Lung microvascular endothelial cell (primary cell): ENCODE measurements at regions not wholly inside any gene's neighbourhood (a gene's known extent, or its start where the extent isn't known, plus 50 kb on each side); places are given as distances from the start of the nearest gene placed in this dataset.
"Not testable (repeated sequence)": the region's sequence is repeated elsewhere in the genome, so short reads cannot be mapped to it uniquely, and the experiment has no call there.

Source experiments
- DNase-seq, 2 donors: peaks; one replicate each; pipeline versions ENCODE4 v3.0.0 to v3.0.0-alpha.2; 2010; ENCODE audit warnings: low read depth in 2 of 2

DNA sequence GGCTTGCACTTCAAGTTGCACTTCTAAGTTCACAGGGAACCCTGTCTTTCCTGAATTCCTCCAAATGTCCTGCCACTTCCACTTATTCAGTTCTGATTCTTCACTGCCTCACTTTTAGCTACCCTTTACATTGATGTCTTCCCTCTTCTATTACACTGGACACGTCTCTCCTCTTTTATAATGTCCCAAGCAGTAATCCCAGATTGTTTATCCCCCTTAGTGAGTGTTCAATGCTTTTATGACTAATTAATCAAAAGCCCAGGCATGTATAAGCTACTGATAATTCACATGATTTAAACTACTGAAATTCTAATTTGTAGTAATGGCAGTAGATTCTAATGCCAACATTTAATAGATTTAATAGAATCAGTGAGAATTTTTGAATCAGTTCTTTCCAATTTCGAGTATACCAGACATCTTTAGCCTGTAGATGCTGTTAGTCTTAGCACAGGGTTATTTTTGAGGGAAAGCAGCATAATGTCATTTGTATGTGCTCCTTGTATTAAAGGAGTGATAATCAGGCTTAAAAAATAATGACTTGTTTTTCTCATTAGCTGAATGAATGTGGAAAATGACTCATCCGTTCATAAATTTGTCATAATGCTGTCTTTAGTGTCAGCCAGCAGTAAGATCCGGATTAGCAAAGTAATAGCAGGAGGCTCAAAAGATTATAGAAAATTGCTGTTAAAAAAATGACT lies 703.1 kb downstream of the CENPC start:
- DNase-seq: no peak

DNA sequence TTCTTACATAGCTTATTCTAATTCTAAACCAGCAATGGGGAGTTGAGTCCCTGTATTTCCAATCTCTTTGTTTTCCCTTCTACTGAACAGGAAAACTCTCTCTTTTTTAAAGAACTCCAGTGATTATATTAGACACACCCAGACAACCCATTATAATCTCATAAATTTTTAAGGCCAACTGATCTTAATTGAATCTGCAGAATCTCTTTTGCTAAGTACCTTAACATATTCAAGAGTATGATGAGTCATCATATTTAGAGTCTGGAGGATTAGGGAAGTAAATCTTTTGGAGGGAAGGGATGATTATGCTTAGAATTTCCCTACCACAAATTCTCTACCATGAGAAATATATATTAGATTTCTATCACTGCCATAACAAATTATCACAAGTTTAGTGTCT lies 705.1 kb downstream of the CENPC start:
- DNase-seq: no peak

DNA sequence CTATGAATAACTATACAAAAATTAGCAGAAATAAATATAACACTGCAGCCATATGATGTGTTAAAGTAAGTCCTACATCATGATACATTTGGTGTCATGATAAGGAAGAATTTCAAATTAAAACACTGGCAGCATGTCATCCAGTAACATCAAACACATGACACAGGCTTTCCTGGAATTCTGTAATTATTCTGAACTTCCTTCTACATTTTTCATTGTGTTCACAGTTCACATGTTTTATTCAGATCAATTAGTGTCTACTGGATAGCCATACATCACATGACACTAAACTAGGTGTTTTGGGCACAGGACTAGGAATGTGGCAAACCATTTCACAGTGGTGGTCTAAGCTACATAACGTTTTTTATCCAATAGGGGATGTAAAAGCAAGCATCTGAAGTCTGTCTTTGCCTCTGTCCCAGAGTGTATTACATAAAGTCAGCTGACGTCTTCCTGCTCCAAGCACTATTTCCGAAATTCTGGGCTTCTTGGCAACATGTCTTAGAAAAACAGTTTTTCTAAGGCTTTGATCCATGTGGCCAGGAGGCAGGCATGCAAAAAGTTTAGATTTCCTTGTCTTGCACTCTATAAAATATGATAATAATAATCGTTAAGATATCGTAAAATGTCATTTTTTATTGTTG lies 707.9 kb downstream of the CENPC start:
- no peak for DNase-seq

DNA sequence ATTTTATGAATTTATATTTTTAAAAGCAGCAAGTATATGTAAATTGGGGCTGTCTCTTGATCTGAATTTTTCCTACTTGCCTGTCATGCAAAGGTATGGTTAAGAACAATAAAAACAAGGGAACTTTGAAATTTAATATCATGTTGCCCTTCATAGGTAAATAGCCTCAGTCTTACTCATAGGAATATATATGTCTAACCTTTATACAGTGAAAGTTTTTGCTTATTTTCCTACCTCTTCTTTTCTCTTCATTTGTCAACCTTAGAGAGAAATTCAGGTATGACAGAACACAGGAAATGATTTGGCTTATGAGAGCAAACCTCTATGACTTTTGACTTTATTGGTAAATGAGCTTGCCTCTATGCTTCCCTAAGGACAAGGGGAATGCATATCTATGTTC lies 716.0 kb downstream of the CENPC start:
- no peak for DNase-seq

DNA sequence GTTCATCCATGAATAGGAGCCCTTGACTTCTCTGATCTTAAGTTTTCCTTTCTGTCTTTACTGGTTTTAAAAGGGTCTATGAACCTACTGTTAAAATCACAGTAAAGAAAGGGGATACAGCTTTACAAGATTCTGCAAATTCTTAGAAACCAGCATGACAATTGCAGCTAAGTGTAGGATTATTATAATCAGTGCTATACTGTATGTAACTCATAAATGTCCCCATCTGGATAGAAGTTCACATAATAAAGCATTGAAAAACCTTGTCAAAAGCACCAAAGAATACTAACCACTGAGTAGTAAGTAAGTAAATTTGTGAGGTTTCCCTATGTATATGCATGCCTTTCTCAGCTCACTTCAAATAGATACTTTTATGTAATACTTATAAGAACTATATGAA lies 724.6 kb downstream of the CENPC start:
- no peak for DNase-seq

DNA sequence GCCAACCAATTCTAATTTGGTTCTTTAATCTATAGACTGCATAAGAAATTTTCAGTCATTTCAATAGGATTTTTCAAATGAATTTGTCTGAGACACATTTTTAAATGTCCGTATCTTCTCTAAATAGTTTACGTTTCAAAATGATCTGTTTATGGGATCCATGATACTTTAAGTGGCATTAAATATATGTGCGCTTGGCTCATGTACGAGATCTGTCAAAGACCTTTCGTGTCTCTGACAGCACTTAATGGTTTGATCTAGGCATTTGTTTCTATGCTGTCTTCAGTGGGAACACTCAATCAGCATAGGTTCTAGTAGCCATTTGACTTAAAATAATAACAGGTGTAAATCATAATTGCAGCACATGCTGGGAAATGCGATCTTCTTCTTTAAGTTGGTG lies 731.0 kb downstream of the CENPC start:
- DNase-seq: no peak

DNA sequence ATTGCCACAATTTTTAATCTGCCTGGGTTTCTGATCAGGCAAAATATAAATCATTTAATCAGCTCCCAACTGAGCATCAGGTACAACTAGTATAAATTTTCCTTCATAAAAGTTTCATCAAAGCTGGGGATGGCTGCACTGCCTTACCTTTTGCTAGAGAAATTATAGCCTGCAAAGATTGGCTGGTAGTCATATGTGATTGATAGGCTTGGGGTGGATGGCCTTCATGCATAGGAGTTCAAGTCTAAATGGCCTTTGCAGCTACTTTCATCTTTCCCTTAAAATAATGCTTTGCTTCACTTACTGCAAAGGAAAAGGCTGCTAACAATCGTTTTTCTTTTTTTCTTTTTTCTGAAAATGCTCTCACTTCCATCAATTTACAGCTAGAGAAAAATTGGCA lies 739.7 kb downstream of the CENPC start:
- no peak for DNase-seq

DNA sequence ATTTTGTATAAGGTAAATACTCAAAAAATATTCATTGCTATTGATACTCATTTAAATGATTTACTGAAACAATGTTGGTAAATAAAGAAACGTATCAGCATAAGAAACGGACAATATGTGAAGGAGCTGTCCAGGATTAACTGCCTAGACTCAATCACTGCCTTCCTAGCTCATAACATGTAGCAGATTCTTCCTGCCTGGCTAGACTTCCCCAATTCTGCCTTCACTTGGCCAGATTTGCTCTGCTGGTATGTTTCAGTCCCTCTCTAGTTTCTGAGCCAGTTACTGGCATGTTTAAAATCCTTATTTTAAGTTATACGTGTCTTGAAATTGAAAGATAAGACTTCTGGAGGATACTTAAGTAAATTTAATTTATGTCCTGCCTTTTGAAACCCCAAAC lies 740.3 kb downstream of the CENPC start:
- DNase-seq: no peak

DNA sequence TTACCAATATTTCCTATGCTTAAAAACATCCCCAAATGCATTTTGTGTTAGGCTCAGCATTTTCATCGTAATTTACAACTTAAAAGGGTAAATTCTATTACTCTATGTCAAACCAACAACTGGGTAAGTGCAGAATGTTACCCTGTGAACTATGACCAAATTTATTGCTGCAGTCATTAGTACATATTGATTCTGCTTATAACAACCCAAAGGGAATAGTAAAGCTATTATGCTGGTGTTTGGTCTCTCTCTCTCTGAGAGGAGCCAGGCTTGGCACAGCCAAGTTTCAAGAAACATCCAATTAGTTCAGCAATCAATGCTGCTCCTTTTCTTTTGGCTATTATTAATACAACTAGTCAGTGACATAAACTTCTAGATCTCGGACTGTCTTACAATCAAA lies 747.7 kb downstream of the CENPC start:
- no peak for DNase-seq

DNA sequence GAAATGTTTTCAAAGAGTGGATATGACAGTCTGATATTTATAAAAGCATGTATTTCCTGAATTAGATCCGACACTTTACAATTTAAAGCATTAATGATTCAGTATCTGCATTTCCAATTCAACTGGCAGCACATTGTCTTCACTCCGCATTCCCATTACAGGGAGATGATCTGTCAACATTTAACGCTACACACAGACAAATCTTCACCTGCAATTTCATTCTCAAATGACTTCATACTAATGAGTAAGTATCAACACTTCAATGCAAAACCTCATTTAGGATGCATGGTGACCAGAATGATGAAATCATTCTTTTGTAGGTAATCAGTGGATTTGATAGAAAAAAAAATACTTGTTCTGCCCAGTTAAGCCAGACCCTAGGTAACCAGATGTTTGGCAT lies 749.6 kb downstream of the CENPC start:
- no peak for DNase-seq

DNA sequence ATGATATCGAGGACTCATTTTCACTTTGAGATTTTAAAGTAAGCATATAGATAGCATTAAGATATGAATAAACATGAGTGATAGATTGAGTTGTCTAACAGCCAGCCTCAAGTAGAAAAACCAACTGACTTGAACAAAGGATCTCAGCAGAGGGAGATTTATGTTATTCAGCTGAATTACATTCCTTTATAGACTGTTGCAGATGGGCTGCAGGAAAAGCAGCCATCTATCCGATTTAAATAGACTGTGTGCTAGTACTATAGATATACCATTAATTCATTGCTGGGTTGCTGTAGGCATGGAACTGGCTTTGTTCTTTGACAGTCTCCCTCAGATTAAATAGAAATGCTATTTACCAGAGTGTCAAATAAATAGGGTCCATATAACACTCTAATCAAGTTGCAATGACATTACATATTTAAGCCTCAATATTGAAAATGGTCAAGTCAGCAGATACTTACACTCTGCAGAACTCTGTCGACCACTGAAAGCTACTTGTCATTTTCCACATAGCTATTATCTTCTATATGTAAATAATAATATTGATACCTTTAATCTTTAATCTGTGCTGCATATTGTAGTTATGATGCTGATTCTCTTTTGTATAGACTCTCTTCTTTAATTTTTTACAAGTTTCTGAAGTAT lies 750.8 kb downstream of the CENPC start:
- no peak for DNase-seq

DNA sequence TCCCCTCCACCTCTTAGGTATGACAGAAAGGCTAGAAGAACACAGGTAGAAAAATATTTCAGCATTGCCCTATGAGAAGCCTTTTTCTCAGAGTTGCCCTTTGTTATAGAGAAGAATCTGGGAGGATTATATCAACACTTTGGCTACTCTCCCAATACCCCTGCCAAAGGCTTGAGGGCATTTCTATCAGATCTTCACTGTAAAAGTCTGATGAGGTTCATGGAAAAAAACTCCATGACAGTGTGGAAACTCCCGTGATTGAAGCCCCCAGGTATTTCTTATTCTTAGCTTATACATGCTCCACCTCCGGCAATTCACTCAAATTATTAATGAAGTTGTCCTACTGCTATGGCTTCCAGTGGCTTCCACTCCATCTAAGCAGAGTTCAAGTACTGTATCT lies 753.6 kb downstream of the CENPC start:
- DNase-seq: no peak

DNA sequence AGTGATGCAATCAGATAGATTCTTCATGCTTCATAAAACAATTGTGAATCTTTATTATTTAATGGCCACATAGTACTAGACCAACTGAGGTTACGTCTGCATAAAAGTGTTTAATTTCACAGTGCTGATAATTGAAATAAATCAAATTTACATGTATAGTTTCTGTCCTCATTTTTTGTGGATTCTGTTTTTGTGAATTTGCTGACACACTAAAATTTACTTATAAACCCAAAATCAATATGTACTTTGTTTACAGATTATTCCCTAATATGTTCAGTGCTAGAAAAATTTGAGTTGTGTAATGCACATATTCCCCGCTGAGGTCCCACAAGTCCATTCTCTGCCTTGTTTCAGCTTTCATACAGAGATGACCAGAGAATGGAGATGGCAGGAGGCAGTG lies 759.8 kb downstream of the CENPC start:
- DNase-seq: no peak

DNA sequence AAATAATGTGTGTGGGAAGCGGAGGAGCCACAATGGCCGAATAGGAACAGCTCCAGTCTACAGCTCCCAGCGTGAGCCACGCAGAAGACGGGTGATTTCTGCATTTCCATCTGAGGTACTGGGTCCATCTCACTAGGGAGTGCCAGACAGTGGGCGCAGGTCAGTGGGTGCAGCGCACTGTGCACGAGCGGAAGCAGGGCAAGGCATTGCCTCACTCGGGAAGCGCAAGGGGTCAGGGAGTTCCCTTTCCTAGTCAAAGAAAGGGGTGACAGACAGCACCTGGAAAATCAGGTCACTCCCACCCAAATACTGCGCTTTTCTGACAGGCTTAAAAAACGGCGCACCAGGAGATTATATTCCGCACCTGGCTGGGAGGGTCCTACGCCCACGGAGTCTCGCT lies 762.6 kb downstream of the CENPC start:
- DNase-seq: not testable (repeated sequence)

DNA sequence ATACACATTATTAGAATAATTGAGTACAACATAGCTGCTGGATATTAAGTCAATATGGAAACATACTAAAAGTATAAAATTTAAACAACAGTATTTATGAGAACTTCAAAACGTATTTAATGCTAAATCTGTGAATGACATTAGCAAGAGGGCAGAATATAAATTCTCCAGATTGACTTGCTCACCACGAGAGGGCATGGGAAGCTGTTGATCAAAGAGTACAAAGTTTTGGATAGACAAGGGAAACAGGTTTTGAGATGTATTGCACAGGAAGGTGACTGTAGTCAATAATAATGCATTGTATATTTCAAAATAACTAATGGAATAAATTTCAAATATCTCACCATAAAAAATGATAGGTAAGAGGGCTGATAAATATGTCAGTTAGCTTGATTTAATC lies 768.2 kb downstream of the CENPC start:
- DNase-seq: no peak

DNA sequence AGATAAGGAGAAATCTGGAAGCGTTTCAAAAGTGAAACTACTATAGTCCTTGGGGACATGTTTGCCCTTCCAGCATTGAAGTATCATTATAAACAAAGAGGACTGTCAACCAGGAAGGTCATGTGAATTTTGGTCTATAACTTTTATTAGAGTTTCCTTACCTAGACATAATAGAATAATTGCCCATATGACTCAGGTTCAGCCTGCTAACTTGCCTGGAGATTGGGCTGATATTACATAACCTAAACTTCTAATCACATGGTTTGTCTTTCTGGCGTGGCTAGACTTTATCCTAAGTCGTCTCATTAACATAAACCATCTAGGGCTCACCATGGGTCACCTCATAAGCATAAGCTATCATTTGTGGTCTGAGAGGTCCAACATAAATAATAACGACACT lies 775.9 kb downstream of the CENPC start:
- no peak for DNase-seq

DNA sequence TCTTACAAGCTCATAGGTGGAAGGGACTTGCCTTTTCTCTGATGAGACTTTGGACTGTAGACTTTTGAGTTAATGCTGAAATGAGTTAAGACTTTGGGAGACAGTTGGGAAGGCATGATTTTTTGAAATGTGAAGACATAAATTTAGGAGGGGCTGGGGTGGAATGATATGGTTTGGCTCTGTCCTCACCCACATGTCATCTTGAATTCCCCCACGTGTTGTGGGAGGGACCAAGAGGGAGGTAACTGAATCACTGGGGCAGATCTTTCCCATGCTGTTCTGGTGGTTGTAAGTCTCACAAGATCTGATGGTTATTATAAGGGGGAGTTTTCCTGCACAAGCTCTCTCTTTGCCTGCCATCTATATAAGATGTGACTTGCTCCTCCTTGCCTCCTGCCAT lies 777.9 kb downstream of the CENPC start:
- DNase-seq: no peak

DNA sequence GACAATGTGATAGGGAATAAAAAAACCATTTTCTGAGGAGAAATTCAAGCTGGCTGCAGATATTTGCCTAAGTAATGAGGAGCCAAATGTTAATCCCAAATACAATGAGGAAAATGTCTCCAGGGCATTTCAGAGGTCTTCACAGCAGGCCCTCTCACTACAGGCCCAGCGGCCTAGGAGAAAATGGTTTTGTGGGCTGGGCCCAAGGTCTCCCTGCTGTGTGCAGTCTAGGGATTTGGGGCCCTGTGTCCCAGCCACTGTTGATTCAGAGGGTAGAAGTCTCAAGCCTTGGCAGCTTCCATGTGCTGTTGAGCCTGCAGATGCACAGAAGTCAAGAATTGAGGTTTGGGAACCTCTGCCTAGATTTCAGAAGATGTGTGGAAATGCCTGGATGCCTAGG lies 778.7 kb downstream of the CENPC start:
- DNase-seq: no peak

DNA sequence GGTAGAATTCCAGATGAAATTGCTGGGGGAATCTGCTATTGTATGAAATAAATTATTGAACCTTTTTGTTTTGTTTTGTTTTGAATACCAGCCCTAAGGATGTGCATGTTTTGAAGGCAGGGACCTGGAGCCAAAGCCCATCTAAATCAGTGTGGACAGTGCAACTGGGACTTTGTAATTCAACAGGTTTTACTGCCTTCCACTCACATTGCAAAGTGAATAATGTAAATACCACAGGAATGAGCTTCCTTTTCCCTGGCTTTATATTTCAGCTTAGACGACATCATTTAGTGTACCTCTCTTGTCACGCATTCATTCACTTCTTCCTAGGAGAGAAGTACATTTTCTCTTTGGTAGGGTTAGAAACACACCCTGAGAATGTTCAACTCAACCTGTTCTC lies 795.0 kb downstream of the CENPC start:
- DNase-seq: no peak

DNA sequence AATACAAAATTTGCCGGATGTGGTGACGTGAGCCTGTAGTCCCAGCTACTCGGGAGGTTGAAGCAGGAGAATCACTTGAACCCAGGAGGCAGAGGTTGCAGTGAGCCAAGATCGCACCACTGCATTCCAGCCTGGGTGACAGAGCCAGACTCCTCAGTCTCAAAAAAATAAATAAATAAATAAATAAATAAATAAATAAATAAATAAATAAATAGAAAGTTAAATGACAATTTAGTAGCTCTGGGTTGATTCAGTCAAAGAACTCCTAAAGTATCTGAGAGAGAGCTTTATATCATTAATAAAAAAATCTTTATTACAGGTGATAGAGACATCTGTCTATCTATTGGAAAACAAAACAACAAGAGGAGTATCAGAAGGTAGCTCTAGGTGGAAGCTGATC lies 798.4 kb downstream of the CENPC start:
- not testable (repeated sequence) for DNase-seq

DNA sequence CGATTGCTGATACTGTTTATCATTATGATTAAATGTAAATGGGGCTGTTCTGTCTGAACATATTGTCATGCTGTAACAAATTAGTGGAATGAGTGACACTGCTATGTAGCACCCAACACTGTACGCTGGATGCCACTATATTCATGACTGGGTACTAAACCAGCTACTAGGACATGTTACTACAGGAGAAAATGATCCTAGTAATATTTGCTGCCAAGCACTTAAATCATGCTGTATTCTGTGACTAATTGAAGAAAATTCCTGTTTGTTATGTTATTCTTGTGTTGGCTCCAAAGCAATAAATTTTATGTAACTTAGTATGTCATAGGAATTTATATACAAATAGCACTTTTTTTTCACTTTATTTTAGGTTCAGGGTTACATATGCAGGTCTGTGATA lies 804.2 kb downstream of the CENPC start:
- no peak for DNase-seq

DNA sequence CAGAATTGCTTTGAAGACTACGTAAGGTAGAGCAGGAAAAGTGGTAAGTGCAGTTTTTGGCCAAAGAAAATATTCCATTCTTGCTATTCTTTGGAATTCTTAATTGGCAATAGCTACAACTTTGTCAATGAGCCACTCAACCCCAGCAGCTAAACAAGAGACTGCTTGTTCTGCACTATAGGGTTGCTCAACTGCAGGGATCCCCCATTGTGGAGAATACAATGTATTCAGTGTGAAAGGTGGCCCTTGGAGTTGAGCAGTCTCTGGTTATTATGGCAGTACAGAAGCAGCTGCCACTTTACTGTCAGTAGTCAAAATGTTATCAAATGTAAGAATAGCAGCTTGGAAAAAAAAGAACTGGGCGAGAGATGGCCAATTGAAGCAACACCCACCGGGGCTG lies 808.7 kb downstream of the CENPC start:
- DNase-seq: no peak

DNA sequence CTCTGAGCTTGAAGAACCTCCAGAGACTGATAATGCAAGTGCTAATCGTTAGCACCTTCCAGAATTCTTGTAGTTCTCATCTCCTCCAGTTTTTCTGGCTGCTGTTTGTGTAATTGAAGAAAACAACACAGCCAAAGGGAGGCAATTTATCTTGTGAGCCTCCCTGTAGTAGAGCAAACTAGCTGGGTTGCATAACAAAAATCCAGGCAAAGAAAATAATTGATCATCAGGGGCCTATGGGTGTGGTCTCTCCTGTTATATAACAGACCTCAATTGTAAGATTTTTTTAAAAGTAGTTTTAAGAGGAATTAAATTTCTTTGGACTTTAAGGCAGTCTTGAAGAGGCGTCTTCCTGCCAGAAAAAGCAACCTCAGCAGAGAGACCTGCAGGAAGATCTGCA lies 817.0 kb downstream of the CENPC start:
- no peak for DNase-seq
